GM12865 (cell line): ENCODE measurements at regions not wholly inside any gene's neighbourhood (a gene's known extent, or its start where the extent isn't known, plus 50 kb on each side); places are given as distances from the start of the nearest gene placed in this dataset.
"Not testable (repeated sequence)": the region's sequence is repeated elsewhere in the genome, so short reads cannot be mapped to it uniquely, and the experiment has no call there.

ENCODE experiments used
- DNase-seq: peaks from one replicate; pipeline ENCODE4 v3.0.0; 2010; ENCODE audit warnings: low read depth
- H3K4me3 ChIP-seq: 2 replicates; pipeline ENCODE4 v1.5.1; 2011; ENCODE audit warnings: mild to moderate bottlenecking, low read depth, low read length, control low read depth
- TF ChIP-seq, protein P1 (sequence below): IDR thresholded peaks from 2 replicates; pipeline ENCODE4 v1.5.1; 2011; ENCODE audit warnings: low read length, control low read depth, low read depth, inconsistent platforms; ENCODE audit not compliant: insufficient read depth; ENCODE audit errors: missing control alignments

DNA sequence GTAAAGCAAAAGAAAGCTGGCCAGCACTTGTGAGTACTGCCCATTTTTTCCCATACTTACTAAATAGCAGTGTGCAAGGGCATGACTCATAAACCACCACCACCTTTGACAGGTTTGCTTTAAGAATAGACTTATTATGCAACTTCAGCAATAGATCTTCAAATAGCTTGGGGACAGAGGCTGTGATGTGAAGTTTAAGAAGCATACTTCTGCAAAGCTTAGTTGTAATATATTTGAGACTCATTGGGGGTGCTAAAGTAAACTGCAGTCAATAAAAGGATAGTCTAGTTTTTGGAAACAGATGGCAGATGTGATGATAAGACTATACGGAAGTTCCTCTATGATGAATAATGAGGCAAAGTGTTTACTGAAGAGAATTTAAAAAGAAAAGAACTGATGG, 210.0 kb downstream of the PLA2G4A start:
- no peak overlapping the region for H3K4me3 ChIP-seq
- TF ChIP-seq, protein P1, sequence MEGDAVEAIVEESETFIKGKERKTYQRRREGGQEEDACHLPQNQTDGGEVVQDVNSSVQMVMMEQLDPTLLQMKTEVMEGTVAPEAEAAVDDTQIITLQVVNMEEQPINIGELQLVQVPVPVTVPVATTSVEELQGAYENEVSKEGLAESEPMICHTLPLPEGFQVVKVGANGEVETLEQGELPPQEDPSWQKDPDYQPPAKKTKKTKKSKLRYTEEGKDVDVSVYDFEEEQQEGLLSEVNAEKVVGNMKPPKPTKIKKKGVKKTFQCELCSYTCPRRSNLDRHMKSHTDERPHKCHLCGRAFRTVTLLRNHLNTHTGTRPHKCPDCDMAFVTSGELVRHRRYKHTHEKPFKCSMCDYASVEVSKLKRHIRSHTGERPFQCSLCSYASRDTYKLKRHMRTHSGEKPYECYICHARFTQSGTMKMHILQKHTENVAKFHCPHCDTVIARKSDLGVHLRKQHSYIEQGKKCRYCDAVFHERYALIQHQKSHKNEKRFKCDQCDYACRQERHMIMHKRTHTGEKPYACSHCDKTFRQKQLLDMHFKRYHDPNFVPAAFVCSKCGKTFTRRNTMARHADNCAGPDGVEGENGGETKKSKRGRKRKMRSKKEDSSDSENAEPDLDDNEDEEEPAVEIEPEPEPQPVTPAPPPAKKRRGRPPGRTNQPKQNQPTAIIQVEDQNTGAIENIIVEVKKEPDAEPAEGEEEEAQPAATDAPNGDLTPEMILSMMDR, result no peak
- DNase-seq, result no peak

DNA sequence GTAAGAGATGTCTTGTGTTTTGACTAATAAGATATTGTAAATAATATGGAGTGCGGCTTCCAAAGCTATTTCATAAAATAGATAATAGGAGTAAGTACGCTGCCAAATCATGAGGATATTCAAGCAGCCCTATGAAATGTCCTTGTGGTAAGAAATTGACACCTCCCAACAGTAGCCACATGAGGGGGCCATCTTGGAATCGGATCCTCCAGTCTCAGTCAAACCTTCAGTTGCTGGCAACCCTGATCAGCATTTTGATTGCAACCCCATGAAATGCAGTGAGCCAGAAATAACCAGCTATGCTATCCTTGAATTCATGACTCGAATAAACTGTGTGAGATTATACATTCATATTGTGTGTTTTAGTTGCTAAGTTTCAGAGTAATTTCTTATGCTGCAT, 212.4 kb downstream of the PLA2G4A start:
- no peak for DNase-seq
- TF ChIP-seq, protein P1, result no peak
- H3K4me3 ChIP-seq, result no peak overlapping the region

DNA sequence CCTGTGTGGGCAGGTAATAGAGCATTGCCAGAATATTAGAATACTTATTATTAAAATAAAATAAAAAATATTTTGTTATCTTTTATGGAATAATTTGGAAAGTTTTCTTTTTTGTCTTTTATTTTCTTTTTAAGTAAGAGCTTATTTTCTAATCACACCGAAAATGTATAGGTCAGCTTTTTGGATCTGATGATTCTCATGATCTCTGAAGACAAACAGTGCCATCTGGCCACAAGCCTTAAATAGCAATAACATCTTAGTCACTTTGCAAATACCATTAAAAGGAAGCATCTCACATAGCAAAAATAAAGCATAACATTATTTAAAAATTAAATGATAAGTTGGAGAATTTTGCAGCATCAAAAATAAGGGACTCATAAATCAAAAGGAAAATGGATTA, 213.8 kb downstream of the PLA2G4A start:
- no peak for DNase-seq

DNA sequence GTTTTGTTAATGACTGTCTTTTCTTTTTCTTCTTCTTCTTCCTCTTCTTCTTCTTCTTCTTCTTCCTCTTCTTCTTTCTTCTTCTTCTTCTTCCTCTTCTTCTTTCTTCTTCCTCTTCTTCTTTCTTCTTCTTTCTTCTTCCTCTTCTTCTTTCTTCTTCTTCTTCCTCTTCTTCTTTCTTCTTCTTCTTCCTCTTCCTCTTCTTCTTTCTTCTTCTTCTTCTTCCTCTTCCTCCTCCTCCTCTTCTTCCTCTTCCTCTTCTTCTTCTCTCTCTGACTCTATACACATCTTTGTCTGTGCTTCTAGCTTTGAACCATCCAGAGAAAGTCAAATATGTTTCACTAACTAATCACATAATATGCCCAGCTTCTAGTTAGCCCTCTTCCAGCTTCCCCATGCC, 214.7 kb downstream of the PLA2G4A start:
- not testable (repeated sequence) for H3K4me3 ChIP-seq, DNase-seq

More for the DNA sequence above, 213.8 kb downstream of the PLA2G4A start:
- TF ChIP-seq, protein P1, result no peak
- H3K4me3 ChIP-seq, result no peak overlapping the region

DNA sequence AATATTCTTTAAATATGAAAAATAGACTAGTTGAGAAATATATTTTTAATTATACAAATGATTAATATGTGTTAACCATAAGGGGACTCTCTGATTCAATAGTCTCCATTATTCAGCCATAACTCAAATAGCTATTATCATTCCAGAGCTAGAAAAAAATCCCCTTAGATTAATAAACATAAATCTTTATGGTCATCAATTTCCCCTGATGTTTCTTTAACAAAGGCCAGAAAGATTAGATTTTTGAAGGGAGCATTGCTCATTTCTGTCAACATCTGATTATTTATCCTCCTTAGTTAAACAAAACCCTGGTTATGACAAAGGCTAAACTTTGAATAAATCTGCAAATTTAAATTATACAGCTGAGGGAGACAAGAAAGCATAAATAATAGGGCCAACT, 215.7 kb downstream of the PLA2G4A start:
- DNase-seq, result no peak
- TF ChIP-seq, protein P1, result no peak
- H3K4me3 ChIP-seq, result no peak overlapping the region

DNA sequence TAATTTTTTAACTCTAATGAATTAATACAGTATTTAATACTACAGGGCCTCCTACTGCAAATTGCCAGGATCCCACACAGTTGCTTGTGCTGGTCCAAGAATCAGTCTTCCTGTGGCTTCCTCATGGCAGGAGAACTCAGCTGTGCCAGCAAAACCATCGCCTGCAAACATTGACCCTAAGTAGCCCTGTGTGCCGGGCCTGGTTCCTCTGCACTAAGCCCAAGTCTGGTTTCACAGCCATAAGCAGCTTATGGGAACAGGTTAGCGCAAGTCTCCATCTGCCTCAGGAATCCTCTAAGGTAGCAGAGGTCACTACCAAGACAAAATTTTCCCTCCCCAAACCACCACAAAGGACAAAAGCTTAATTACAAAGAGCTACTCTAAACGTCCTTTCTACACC, 216.6 kb downstream of the PLA2G4A start:
- TF ChIP-seq, protein P1, result no peak
- no peak for DNase-seq
- H3K4me3 ChIP-seq, result no peak overlapping the region

DNA sequence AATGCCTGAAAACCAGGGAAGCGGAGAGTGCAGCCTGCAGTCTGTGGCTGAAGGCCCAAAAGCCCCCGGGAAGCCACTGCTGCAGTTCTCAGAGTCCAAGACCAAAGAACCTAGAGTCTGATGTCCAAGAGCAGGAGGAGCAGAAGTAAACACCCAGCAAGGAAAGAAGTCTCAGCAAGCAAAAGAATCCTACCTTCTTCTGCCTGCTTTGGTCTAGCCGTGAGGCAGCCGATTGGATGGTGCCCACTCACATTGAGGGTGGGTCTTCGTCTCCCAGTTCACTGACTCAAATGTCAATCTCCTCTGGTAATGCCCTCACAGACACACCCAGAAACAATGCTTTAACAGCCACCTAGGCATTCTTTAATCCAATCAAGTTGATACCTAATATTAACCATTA, 217.5 kb downstream of the PLA2G4A start:
- H3K4me3 ChIP-seq, result no peak overlapping the region
- no peak for DNase-seq

More for the DNA sequence above, 217.5 kb downstream of the PLA2G4A start:
- TF ChIP-seq, protein P1, result no peak
